CD4-positive, alpha-beta memory T cell (primary cell): ENCODE measurements at regions not wholly inside any gene's neighbourhood (a gene's known extent, or its start where the extent isn't known, plus 50 kb on each side); places are given as distances from the start of the nearest gene placed in this dataset.

Source experiments
- CTCF ChIA-PET: fragments of 350-600 bp; sonication (Branson Sonifier 250); formaldehyde crosslinking; loops from one replicate; lab custom pipeline; 2021; ENCODE audit warnings: inconsistent platforms; ENCODE audit not compliant: partially characterized antibody; lab: Charles Lee
- POLR2A ChIA-PET: fragments of 350-600 bp; sonication (Branson Sonifier 250); formaldehyde crosslinking; loops from one replicate; lab custom pipeline; 2021; ENCODE audit not compliant: partially characterized antibody; lab: Charles Lee
- DNase-seq, 5 donors: peaks; one replicate each; pipeline versions ENCODE4 v3.0.0 to v3.0.0-alpha.2; 2020 to 2022; ENCODE audit warnings: mixed read lengths in 1 of 5
- H3K27ac ChIP-seq: one replicate; pipeline ENCODE4 v1.7.0; 2013; ENCODE audit warnings: low read depth, low read length
- H3K27me3 ChIP-seq: 2 replicates; pipeline ENCODE4 v1.7.0; 2013; ENCODE audit warnings: mild to moderate bottlenecking, low read length, moderate library complexity; ENCODE audit not compliant: insufficient read depth
- H3K36me3 ChIP-seq: 2 replicates; pipeline ENCODE4 v1.7.0; 2013; ENCODE audit warnings: mild to moderate bottlenecking, low read length, moderate library complexity; ENCODE audit not compliant: insufficient read depth
- H3K4me1 ChIP-seq: 2 replicates; pipeline ENCODE4 v1.7.0; 2013; ENCODE audit warnings: mild to moderate bottlenecking, low read length, moderate library complexity; ENCODE audit not compliant: insufficient read depth
- H3K4me3 ChIP-seq, 2 donors: one replicate each; pipeline ENCODE4 v1.7.0; 2013; ENCODE audit warnings: low read length in 2 of 2, mild to moderate bottlenecking in 1 of 2
- H3K9me3 ChIP-seq, 2 donors: one replicate each; pipeline ENCODE4 v1.7.0; 2013; ENCODE audit warnings: low read length in 2 of 2, control low read depth in 1 of 2; ENCODE audit not compliant: control insufficient read depth in 1 of 2
- H3K27ac Mint-ChIP-seq, 7 donors: one replicate each; pipeline ENCODE4 v1.8.0; 2020 to 2021; ENCODE audit warnings: mixed read lengths in 7 of 7, mild to moderate bottlenecking in 6 of 7, inconsistent platforms in 3 of 7, moderate library complexity in 3 of 7
- H3K27me3 Mint-ChIP-seq, 2 donors: one replicate each; pipeline ENCODE4 v1.8.0; 2020 to 2021; ENCODE audit warnings: mixed read lengths in 2 of 2
- H3K36me3 Mint-ChIP-seq, 2 donors: one replicate each; pipeline ENCODE4 v1.8.0; 2020 to 2021; ENCODE audit warnings: mixed read lengths in 2 of 2, inconsistent platforms in 1 of 2, mild to moderate bottlenecking in 1 of 2
- H3K4me1 Mint-ChIP-seq, 4 donors: one replicate each; pipeline ENCODE4 v1.8.0; 2020 to 2021; ENCODE audit warnings: mixed read lengths in 4 of 4, mild to moderate bottlenecking in 1 of 4
- H3K4me3 Mint-ChIP-seq, 8 donors: one replicate each; pipeline ENCODE4 v1.8.0; 2020 to 2021; ENCODE audit warnings: mixed read lengths in 8 of 8, mild to moderate bottlenecking in 7 of 8, moderate library complexity in 6 of 8, inconsistent platforms in 3 of 8
- H3K9me3 Mint-ChIP-seq, 8 donors: one replicate each; pipeline ENCODE4 v1.8.0; 2020 to 2021; ENCODE audit warnings: mixed read lengths in 8 of 8, mild to moderate bottlenecking in 5 of 8, inconsistent platforms in 3 of 8, moderate library complexity in 1 of 8
- intact Hi-C: fragments of 100-400 bp; cut with micrococcal nuclease; formaldehyde crosslinking; loops from one replicate; pipeline ENCODE4 v1.15.1; 2023

DNA sequence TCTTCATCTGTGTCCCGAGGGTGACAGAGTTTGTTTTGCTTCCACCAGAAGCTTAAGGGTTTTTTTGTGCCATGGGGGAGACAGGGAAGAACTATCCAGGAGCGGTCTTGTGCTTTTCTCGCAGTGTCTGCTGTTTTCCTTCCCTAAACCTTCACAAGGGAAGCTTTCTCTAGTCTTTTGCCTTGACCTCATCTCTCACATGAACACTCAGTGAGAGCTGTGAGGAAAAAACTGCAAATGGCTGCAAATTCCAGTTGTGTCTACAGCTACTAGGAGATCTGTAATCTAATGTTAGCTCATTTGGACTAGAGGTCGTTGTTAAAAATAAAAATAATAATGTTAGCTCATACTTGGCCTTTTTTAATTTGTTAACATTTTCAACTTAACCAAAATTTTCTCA lies 264.7 kb upstream of the SESN3 start:
- Mint-ChIP-seq H3K4me1 (no peaks in the 10 kb centered on the region), H3K27me3 (peaks cover 0 to 1% of the 10 kb centered on the region in 2 donors), H3K36me3 (peaks cover 0 to 2% of the 10 kb centered on the region in 2 donors), H3K9me3 (peaks cover 0 to 8% (median 4%) of the 10 kb centered on the region in 8 donors), H3K27ac (no peak overlapping the region), H3K4me3 (no peak overlapping the region)
- no peaks in the 10 kb centered on the region for H3K9me3 ChIP-seq
- CTCF ChIA-PET: no interaction called here
- H3K36me3 ChIP-seq: no peaks in the 10 kb centered on the region
- H3K4me3 ChIP-seq: no peak overlapping the region
- H3K27me3 ChIP-seq: no peaks in the 10 kb centered on the region
- intact Hi-C loops: no loop called here
- H3K4me1 ChIP-seq: no peaks in the 10 kb centered on the region
- no peak overlapping the region for H3K27ac ChIP-seq
- POLR2A ChIA-PET: no interaction called here
- DNase-seq: no peak

GRCh38 chr11:95494856-95495255 lies 263.9 kb upstream of the SESN3 start:
- H3K27me3 ChIP-seq: no peaks in the 10 kb centered on the region
- H3K27ac Mint-ChIP-seq: no peak overlapping the region
- no peak overlapping the region for H3K4me3 ChIP-seq
- H3K36me3 Mint-ChIP-seq: peaks cover 0 to 2% of the 10 kb centered on the region in 2 donors
- CTCF ChIA-PET: no interaction called here
- no peak overlapping the region for H3K27ac ChIP-seq
- H3K4me3 Mint-ChIP-seq: no peak overlapping the region
- no peaks in the 10 kb centered on the region for H3K4me1 ChIP-seq
- no peak for DNase-seq
- H3K27me3 Mint-ChIP-seq: peaks cover 0 to 1% of the 10 kb centered on the region in 2 donors
- H3K9me3 Mint-ChIP-seq: peaks cover 0 to 10% (median 5%) of the 10 kb centered on the region in 8 donors
- no peaks in the 10 kb centered on the region for H3K36me3 ChIP-seq
- intact Hi-C loops: no loop called here
- H3K9me3 ChIP-seq: no peaks in the 10 kb centered on the region
- no peaks in the 10 kb centered on the region for H3K4me1 Mint-ChIP-seq
- POLR2A ChIA-PET: no interaction called here

- Mint-ChIP-seq H3K27ac (no peak overlapping the region), H3K36me3 (peaks cover 0 to 2% of the 10 kb centered on the region in 2 donors), H3K4me3 (no peak overlapping the region), H3K9me3 (peaks cover 0 to 10% (median 6%) of the 10 kb centered on the region in 8 donors), H3K27me3 (peaks cover 0 to 1% of the 10 kb centered on the region in 2 donors), H3K4me1 (no peaks in the 10 kb centered on the region)
- no peaks in the 10 kb centered on the region for H3K4me1 ChIP-seq
- CTCF ChIA-PET: no interaction called here
- POLR2A ChIA-PET: no interaction called here
- H3K36me3 ChIP-seq: no peaks in the 10 kb centered on the region
- no peak overlapping the region for H3K4me3 ChIP-seq
- no peak for DNase-seq
- intact Hi-C loops: no loop called here
- H3K9me3 ChIP-seq: no peaks in the 10 kb centered on the region
- no peaks in the 10 kb centered on the region for H3K27me3 ChIP-seq
- H3K27ac ChIP-seq: no peak overlapping the region
These were observed 263.2 kb upstream of the SESN3 start for GRCh38 chr11:95494167-95494566.

DNA sequence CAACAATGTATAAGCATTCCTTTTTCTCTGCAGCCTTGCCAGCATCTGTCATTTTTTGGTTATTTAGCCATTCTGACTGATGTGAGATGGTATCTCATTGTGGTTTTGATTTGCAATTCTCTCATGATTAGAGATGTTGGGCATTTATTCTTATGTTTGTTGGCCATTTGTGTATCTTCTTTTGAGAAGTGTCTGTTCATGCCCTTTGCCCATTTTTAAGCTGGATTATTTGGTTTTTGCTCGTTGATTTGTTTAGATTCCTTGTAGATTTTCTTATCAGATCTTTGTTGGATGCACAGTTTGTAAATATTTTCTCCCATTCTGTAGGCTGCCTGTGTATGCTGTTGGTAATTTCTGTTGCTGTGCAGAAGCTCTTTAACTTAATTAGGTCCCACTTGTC lies 259.6 kb upstream of the SESN3 start:
- H3K36me3 Mint-ChIP-seq: peaks cover 0 to 2% of the 10 kb centered on the region in 2 donors
- Histone ChIP-seq H3K4me3 (no peak overlapping the region), H3K27ac (no peak overlapping the region), H3K27me3 (no peaks in the 10 kb centered on the region), H3K4me1 (no peaks in the 10 kb centered on the region), H3K36me3 (no peaks in the 10 kb centered on the region), H3K9me3 (no peaks in the 10 kb centered on the region)
- DNase-seq: no peak
- H3K27ac Mint-ChIP-seq: no peak overlapping the region
- H3K4me1 Mint-ChIP-seq: no peaks in the 10 kb centered on the region
- intact Hi-C loops: no loop called here
- H3K9me3 Mint-ChIP-seq: peaks cover 0 to 10% (median 6%) of the 10 kb centered on the region in 8 donors
- H3K4me3 Mint-ChIP-seq: no peak overlapping the region
- CTCF ChIA-PET: no interaction called here
- POLR2A ChIA-PET: no interaction called here
- H3K27me3 Mint-ChIP-seq: peaks cover 0 to 1% of the 10 kb centered on the region in 2 donors

DNA sequence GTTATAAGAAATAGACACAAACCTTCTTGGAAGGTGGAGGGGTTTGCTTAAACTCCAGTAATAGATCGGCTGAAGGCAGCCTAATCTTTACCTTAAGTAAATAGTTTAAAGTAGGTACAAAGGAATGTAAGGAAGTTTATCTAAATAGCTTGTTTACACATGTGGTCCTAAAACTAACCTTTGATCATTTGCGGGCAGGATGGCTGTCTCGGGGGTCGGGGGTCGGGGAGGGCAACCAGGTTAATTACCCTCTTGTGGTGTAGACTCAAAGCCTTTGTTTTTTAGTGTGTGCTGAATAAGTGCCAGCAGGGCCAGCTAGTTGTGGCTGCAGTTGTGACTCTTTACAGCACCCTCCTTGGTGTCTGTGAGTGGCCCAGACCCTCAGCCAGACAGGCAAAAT lies 256.9 kb upstream of the SESN3 start:
- intact Hi-C loops: no loop called here
- Histone ChIP-seq H3K4me3 (no peak overlapping the region), H3K27ac (no peak overlapping the region), H3K27me3 (no peaks in the 10 kb centered on the region), H3K4me1 (no peaks in the 10 kb centered on the region), H3K36me3 (no peaks in the 10 kb centered on the region), H3K9me3 (no peaks in the 10 kb centered on the region)
- H3K27ac Mint-ChIP-seq: no peak overlapping the region
- H3K4me1 Mint-ChIP-seq: no peaks in the 10 kb centered on the region
- H3K27me3 Mint-ChIP-seq: peaks cover 0 to 1% of the 10 kb centered on the region in 2 donors
- no peak for DNase-seq
- H3K4me3 Mint-ChIP-seq: no peak overlapping the region
- ChIA-PET POLR2A (interaction anchor here (0.5 kb wide), 1 partner anchor 17 kb away, joined by 3 read pairs; no protein-coding TSS in a partner anchor), CTCF (interaction anchor here (1.8 to 2.7 kb wide), 2 partner anchors 10 to 12 kb away, joined by 4 to 8 read pairs; no protein-coding TSS in a partner anchor)
- H3K9me3 Mint-ChIP-seq: peaks cover 0 to 5% (median 3%) of the 10 kb centered on the region in 8 donors
- peaks cover 0 to 2% of the 10 kb centered on the region in 2 donors for H3K36me3 Mint-ChIP-seq

DNA sequence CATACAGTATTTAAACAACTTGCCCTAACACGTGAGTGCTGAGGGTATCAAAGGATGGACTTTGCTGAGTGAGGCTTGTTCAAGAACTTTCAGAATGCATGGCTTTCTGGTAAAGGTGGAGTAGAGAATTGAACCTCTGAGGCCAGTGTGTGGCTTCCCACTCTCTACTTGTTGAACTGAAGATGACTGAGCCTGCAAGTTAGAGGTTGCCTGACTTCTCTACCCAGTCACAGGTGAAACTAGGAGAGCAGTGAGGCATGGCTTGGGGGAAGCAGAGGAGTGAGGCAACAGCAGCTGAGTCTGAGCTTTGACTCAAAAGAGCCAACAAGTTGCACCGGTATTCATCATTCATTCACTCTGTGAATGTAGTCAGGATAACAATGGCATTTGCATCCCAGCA lies 256.4 kb upstream of the SESN3 start:
- intact Hi-C loops: no loop called here
- Histone ChIP-seq H3K9me3 (no peaks in the 10 kb centered on the region), H3K4me3 (no peak overlapping the region), H3K27me3 (no peaks in the 10 kb centered on the region), H3K4me1 (no peaks in the 10 kb centered on the region), H3K36me3 (no peaks in the 10 kb centered on the region), H3K27ac (no peak overlapping the region)
- ChIA-PET CTCF (interaction anchor here (1.8 to 2.7 kb wide), 2 partner anchors 9 to 13 kb away, joined by 4 to 8 read pairs; no protein-coding TSS in a partner anchor), POLR2A (interaction anchor here (0.5 kb wide), 1 partner anchor 18 kb away, joined by 3 read pairs; no protein-coding TSS in a partner anchor)
- Mint-ChIP-seq H3K4me3 (no peak overlapping the region), H3K27ac (peak overlapping the region in 1 of 7 donors; percentile 47), H3K9me3 (peaks cover 0 to 5% (median 3%) of the 10 kb centered on the region in 8 donors), H3K4me1 (no peaks in the 10 kb centered on the region), H3K27me3 (peaks cover 0 to 1% of the 10 kb centered on the region in 2 donors), H3K36me3 (peaks cover 0 to 2% of the 10 kb centered on the region in 2 donors)
- DNase-seq: peak in 1 of 5 donors; percentile 34

GRCh38 chr11:95486979-95487378 lies 256.0 kb upstream of the SESN3 start:
- Mint-ChIP-seq H3K9me3 (peaks cover 0 to 5% (median 3%) of the 10 kb centered on the region in 8 donors), H3K27ac (no peak overlapping the region), H3K36me3 (peaks cover 0 to 2% of the 10 kb centered on the region in 2 donors), H3K4me1 (no peaks in the 10 kb centered on the region), H3K27me3 (peaks cover 0 to 1% of the 10 kb centered on the region in 2 donors), H3K4me3 (no peak overlapping the region)
- H3K36me3 ChIP-seq: no peaks in the 10 kb centered on the region
- no peak overlapping the region for H3K4me3 ChIP-seq
- ChIA-PET POLR2A (no interaction called here), CTCF (interaction anchor here (1.8 to 2.7 kb wide), 2 partner anchors 9 to 13 kb away, joined by 4 to 8 read pairs; no protein-coding TSS in a partner anchor)
- intact Hi-C loops: no loop called here
- H3K27me3 ChIP-seq: no peaks in the 10 kb centered on the region
- H3K27ac ChIP-seq: no peak overlapping the region
- H3K9me3 ChIP-seq: no peaks in the 10 kb centered on the region
- DNase-seq: no peak
- H3K4me1 ChIP-seq: no peaks in the 10 kb centered on the region
